ENCODE measurements at regions not wholly inside any gene's neighbourhood (a gene's known extent, or its start where the extent isn't known, plus 50 kb on each side); places are given as distances from the start of the nearest gene placed in this dataset.

- TF ChIP-seq, protein P1, sequence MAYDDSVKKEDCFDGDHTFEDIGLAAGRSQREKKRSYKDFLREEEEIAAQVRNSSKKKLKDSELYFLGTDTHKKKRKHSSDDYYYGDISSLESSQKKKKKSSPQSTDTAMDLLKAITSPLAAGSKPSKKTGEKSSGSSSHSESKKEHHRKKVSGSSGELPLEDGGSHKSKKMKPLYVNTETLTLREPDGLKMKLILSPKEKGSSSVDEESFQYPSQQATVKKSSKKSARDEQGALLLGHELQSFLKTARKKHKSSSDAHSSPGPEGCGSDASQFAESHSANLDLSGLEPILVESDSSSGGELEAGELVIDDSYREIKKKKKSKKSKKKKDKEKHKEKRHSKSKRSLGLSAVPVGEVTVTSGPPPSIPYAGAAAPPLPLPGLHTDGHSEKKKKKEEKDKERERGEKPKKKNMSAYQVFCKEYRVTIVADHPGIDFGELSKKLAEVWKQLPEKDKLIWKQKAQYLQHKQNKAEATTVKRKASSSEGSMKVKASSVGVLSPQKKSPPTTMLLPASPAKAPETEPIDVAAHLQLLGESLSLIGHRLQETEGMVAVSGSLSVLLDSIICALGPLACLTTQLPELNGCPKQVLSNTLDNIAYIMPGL (CRISPR knock-in tag; IDR thresholded peaks at IDR 0.05) = no peak
- no peak for TF ChIP-seq GTF2I (CRISPR knock-in tag; conservative IDR thresholded peaks at IDR 0.05)
- TF ChIP-seq ZNF219 (CRISPR knock-in tag; IDR thresholded peaks at IDR 0.05; ENCODE audit: borderline replicate concordance) = no peak
- TF ChIP-seq TEAD1 (CRISPR knock-in tag; IDR thresholded peaks at IDR 0.05) = no peak
- no peak for TF ChIP-seq ZSCAN18 (CRISPR knock-in tag; IDR thresholded peaks at IDR 0.05)
- no peak for TF ChIP-seq ZNF317 (CRISPR knock-in tag; IDR thresholded peaks at IDR 0.05; ENCODE audit: borderline replicate concordance, low read depth)
- no peak for TF ChIP-seq SMAD4 (CRISPR knock-in tag; IDR thresholded peaks at IDR 0.05)
- no peak for TF ChIP-seq ATF2 (CRISPR knock-in tag; IDR thresholded peaks at IDR 0.05; ENCODE audit: borderline replicate concordance, low read depth)
- TF ChIP-seq JUN (CRISPR knock-in tag; IDR thresholded peaks at IDR 0.05) = no peak
Measured at GRCh38 chr5:93337138-93337537, 243.9 kb downstream of the NR2F1-AS1 start (continued).

DNA sequence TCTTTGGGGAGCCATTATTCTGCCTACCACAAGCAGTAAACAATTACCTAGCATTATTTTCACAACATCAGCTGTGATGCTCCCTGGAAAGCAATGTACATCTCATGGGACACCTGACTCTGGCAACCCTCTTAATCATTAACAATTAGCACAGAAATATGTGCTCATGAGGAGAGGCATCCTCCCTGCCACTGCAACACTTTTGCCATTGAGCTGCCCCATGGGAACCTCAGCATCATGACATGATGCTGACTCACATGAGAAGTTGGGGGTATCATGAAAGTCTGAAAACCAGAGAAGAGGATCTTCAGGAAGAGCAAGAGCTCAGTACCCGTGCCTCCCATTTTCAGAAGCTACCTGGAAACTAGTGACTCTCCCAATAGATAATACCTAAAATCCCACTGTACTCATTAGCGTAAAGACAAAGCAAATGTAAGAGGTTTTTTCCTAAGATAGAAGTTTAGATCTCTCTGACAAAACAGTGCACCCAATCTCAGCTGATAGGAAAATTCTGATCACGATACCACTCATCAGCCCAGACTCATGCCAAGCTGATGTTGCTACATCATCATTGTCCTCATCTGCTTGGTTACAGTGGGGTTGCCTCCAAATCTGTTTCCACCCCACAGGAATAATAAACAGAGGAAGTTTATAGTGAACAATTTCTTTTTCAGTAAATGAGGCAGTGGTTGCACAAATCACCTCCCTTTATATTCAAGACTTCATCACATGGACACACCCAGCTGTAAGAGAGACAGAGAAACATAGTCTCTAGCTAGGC lies 244.5 kb downstream of the NR2F1-AS1 start:
- POLR2A ChIA-PET = no interaction called here

DNA sequence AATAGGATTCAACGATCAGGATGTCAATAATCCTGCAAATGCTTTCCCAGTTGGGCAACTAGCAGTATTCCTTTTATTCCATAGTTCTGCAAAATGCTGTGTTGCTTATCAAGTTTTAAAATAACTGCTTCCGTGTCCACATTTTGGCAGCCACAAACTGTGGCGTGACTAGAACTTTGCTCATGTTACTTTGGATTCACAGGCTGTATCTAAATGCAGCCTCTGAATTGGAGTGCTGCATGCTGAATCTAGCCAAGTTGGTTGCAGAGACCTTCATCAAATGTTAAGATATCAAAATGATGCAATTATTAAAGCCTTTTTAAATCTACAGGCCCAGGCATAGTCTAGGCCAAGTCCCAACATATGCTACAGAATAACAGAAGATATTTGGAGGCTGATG lies 249.2 kb downstream of the NR2F1-AS1 start:
- no peak for DNase-seq (ENCODE audit: low spot score)
- H3K36me3 Mint-ChIP-seq = no peaks in the 10 kb centered on the region
- H3K4me3 Mint-ChIP-seq = no peak overlapping the region
- H3K27ac Mint-ChIP-seq = no peak overlapping the region
- H3K27me3 Mint-ChIP-seq (ENCODE audit: low read depth) = no peaks in the 10 kb centered on the region
- no peak for ATAC-seq
- ChIA-PET POLR2A (no interaction called here), CTCF (no interaction called here)
- H3K9me3 Mint-ChIP-seq = no peaks in the 10 kb centered on the region
- H3K4me1 Mint-ChIP-seq = no peaks in the 10 kb centered on the region
- TF ChIP-seq ELF4 (CRISPR knock-in tag; IDR thresholded peaks at IDR 0.05; ENCODE audit: low read depth) (no peak), ZNF138 (CRISPR knock-in tag; conservative IDR thresholded peaks at IDR 0.05) (no peak), CBFB (CRISPR knock-in tag; IDR thresholded peaks at IDR 0.05; ENCODE audit: low read depth) (no peak), PRRX2 (CRISPR knock-in tag; IDR thresholded peaks at IDR 0.05) (no peak), ZNF263 (CRISPR knock-in tag; IDR thresholded peaks at IDR 0.05; ENCODE audit: low read depth) (no peak), SMAD3 (CRISPR knock-in tag; IDR thresholded peaks at IDR 0.05; ENCODE audit: borderline replicate concordance) (no peak), FOXP1 (CRISPR knock-in tag; IDR thresholded peaks at IDR 0.05; ENCODE audit: borderline replicate concordance) (no peak), EMX1 (CRISPR knock-in tag; IDR thresholded peaks at IDR 0.05) (no peak), ZNF671 (CRISPR knock-in tag; IDR thresholded peaks at IDR 0.05) (no peak), GTF2I (CRISPR knock-in tag; conservative IDR thresholded peaks at IDR 0.05) (no peak), MLX (CRISPR knock-in tag; IDR thresholded peaks at IDR 0.05) (no peak), ZNF396 (CRISPR knock-in tag; IDR thresholded peaks at IDR 0.05; ENCODE audit: borderline replicate concordance) (no peak), ZNF416 (CRISPR knock-in tag; IDR thresholded peaks at IDR 0.05) (no peak), ZNF317 (CRISPR knock-in tag; IDR thresholded peaks at IDR 0.05; ENCODE audit: borderline replicate concordance, low read depth) (no peak), ZNF425 (CRISPR knock-in tag; conservative IDR thresholded peaks at IDR 0.05) (no peak), ZBTB43 (CRISPR knock-in tag; IDR thresholded peaks at IDR 0.05) (no peak)

More for the DNA sequence above, 244.5 kb downstream of the NR2F1-AS1 start:
- no peak overlapping the region for H3K4me3 Mint-ChIP-seq
- peaks cover 9% of the 10 kb centered on the region for H3K9me3 Mint-ChIP-seq
- TF ChIP-seq, protein P2, sequence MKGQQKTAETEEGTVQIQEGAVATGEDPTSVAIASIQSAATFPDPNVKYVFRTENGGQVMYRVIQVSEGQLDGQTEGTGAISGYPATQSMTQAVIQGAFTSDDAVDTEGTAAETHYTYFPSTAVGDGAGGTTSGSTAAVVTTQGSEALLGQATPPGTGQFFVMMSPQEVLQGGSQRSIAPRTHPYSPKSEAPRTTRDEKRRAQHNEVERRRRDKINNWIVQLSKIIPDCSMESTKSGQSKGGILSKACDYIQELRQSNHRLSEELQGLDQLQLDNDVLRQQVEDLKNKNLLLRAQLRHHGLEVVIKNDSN (CRISPR knock-in tag; IDR thresholded peaks at IDR 0.05) = no peak
- no peak for TF ChIP-seq PRRX2 (CRISPR knock-in tag; IDR thresholded peaks at IDR 0.05)
- H3K36me3 Mint-ChIP-seq = no peaks in the 10 kb centered on the region
- ATAC-seq (no peak), DNase-seq (ENCODE audit: low spot score) (no peak)
- no peaks in the 10 kb centered on the region for H3K27me3 Mint-ChIP-seq (ENCODE audit: low read depth)
- CTCF ChIA-PET = no interaction called here
- no peak overlapping the region for H3K27ac Mint-ChIP-seq
- no peaks in the 10 kb centered on the region for H3K4me1 Mint-ChIP-seq
